Common myeloid progenitor, CD34-positive (primary cell): ENCODE measurements at regions not wholly inside any gene's neighbourhood (a gene's known extent, or its start where the extent isn't known, plus 50 kb on each side); places are given as distances from the start of the nearest gene placed in this dataset.
A peak's percentile ranks its signal among the peaks of the same experiment; 100 is the strongest.

Source experiments
- CTCF ChIA-PET: fragments of 350-600 bp; sonication (Branson Sonifier 250); formaldehyde crosslinking; loops from one replicate; lab custom pipeline; 2021; ENCODE audit warnings: antibody characterized with exemption; lab: Charles Lee
- POLR2A ChIA-PET: fragments of 350-600 bp; sonication (Branson Sonifier 250); formaldehyde crosslinking; loops from one replicate; lab custom pipeline; 2021; ENCODE audit warnings: antibody characterized with exemption; lab: Charles Lee
- DNase-seq, 3 donors: peaks; one replicate each; pipeline versions ENCODE4 v3.0.0 to v3.0.0-alpha.2; 2013
- H3K27ac ChIP-seq, 2 experiments: 1 replicate in 1 of 2; 2 replicates in 1 of 2; pipeline ENCODE4 v1.7.0; 2013; ENCODE audit warnings: inconsistent platforms in 2 of 2, low read length in 2 of 2, mild to moderate bottlenecking in 2 of 2, low read depth in 1 of 2, moderate library complexity in 1 of 2; ENCODE audit not compliant: severe bottlenecking in 2 of 2, insufficient read depth in 1 of 2, poor library complexity in 1 of 2
- H3K27me3 ChIP-seq, 5 experiments: replicated peaks in 2 of 5; 1 replicate in 3 of 5; 2 replicates in 2 of 5; pipeline versions ENCODE4 v1.6.1 to v1.7.0; 2013; ENCODE audit warnings: low read length in 4 of 5, mild to moderate bottlenecking in 2 of 5, moderate library complexity in 2 of 5, inconsistent platforms in 1 of 5; ENCODE audit not compliant: insufficient read depth in 5 of 5, control insufficient read depth in 4 of 5
- H3K36me3 ChIP-seq, 4 experiments: 1 replicate in 2 of 4; 2 replicates in 2 of 4; pipeline versions ENCODE4 v1.6.1 to v1.7.0; 2013; ENCODE audit warnings: low read length in 3 of 4, control low read depth in 1 of 4, mild to moderate bottlenecking in 1 of 4; ENCODE audit not compliant: control insufficient read depth in 4 of 4, insufficient read depth in 4 of 4
- H3K4me1 ChIP-seq, 4 experiments: 1 replicate in 3 of 4; 2 replicates in 1 of 4; pipeline versions ENCODE4 v1.6.1 to v1.7.1; 2013; ENCODE audit warnings: low read length in 3 of 4, mild to moderate bottlenecking in 3 of 4, control low read depth in 1 of 4, inconsistent platforms in 1 of 4, moderate library complexity in 1 of 4; ENCODE audit not compliant: control insufficient read depth in 4 of 4, insufficient read depth in 4 of 4; ENCODE audit errors: control extremely low read depth in 1 of 4
- H3K4me3 ChIP-seq, 7 experiments: 1 replicate in 4 of 7; 2 replicates in 3 of 7; pipeline versions ENCODE4 v1.5.1 to v1.7.0; 2013; ENCODE audit warnings: mild to moderate bottlenecking in 7 of 7, low read length in 6 of 7, moderate library complexity in 6 of 7, inconsistent platforms in 2 of 7, low read depth in 2 of 7, control low read depth in 1 of 7; ENCODE audit not compliant: insufficient read depth in 4 of 7, control insufficient read depth in 1 of 7; ENCODE audit errors: extremely low read depth in 1 of 7
- H3K9me3 ChIP-seq, 5 experiments: 1 replicate in 4 of 5; 2 replicates in 1 of 5; pipeline versions ENCODE4 v1.6.1 to v1.7.1; 2013; ENCODE audit warnings: low read length in 4 of 5, mild to moderate bottlenecking in 2 of 5, inconsistent platforms in 1 of 5, low read depth in 1 of 5, moderate library complexity in 1 of 5; ENCODE audit not compliant: control insufficient read depth in 4 of 5, insufficient read depth in 2 of 5; ENCODE audit errors: control extremely low read depth in 1 of 5
- WGBS: methylation state at CpG from one replicate; pipeline ENCODE4 v1.1.5; 2013; ENCODE audit not compliant: insufficient coverage; 5-methylcytosine and 5-hydroxymethylcytosine counted together

GRCh38 chr2:88296247-88296646, 126.1 kb downstream of the THNSL2 start:
- DNase-seq = no peak
- H3K9me3 ChIP-seq = peaks cover 0 to 3% (median 0%) of the 10 kb centered on the region in 5 experiments
- H3K27me3 ChIP-seq = no peaks in the 10 kb centered on the region
- ChIA-PET POLR2A (no interaction called here), CTCF (no interaction called here)
- WGBS = 90% methylated on average over 2 of the region's 2 CpGs
- no peaks in the 10 kb centered on the region for H3K36me3 ChIP-seq
- no peak overlapping the region for H3K27ac ChIP-seq
- no peaks in the 10 kb centered on the region for H3K4me1 ChIP-seq
- H3K4me3 ChIP-seq = no peak overlapping the region

- 60% methylated on average over 36 of the region's 43 CpGs for WGBS
Measured at GRCh38 chr2:88283886-88284592, 113.9 kb downstream of the THNSL2 start.

GRCh38 chr2:88281302-88282217, 111.4 kb downstream of the THNSL2 start:
- DNase-seq = peak; percentile 23 to 81 (median 75)
- POLR2A ChIA-PET = interaction anchor here (0.8 kb wide), 1 partner anchor 306 kb away, joined by 3 read pairs; no protein-coding TSS in a partner anchor

More at GRCh38 chr2:88283886-88284592, 113.9 kb downstream of the THNSL2 start:
- no peak for DNase-seq
- Histone ChIP-seq H3K27ac (no peak overlapping the region), H3K4me1 (peaks cover 0 to 6% (median 3%) of the 10 kb centered on the region in 4 experiments), H3K9me3 (no peaks in the 10 kb centered on the region), H3K4me3 (no peak overlapping the region), H3K27me3 (peaks cover 0 to 16% (median 0%) of the 10 kb centered on the region in 5 experiments), H3K36me3 (no peaks in the 10 kb centered on the region)
- ChIA-PET CTCF (no interaction called here), POLR2A (no interaction called here)

GRCh38 chr2:88269836-88270235, 99.7 kb downstream of the THNSL2 start:
- Histone ChIP-seq H3K4me3 (no peak overlapping the region), H3K4me1 (no peaks in the 10 kb centered on the region), H3K27ac (no peak overlapping the region), H3K9me3 (peaks cover 0 to 11% (median 6%) of the 10 kb centered on the region in 5 experiments), H3K27me3 (no peaks in the 10 kb centered on the region), H3K36me3 (no peaks in the 10 kb centered on the region)
- WGBS = 100% methylated on average over 2 of the region's 5 CpGs
- DNase-seq = no peak
- ChIA-PET POLR2A (no interaction called here), CTCF (no interaction called here)

More at GRCh38 chr2:88281302-88282217, 111.4 kb downstream of the THNSL2 start:
- WGBS = 97% methylated on average over 5 of the region's 6 CpGs
- Histone ChIP-seq H3K4me3 (no peak overlapping the region), H3K36me3 (no peaks in the 10 kb centered on the region), H3K9me3 (peaks cover 0 to 8% (median 0%) of the 10 kb centered on the region in 5 experiments), H3K4me1 (peaks cover 0 to 6% (median 3%) of the 10 kb centered on the region in 4 experiments), H3K27me3 (peaks cover 0 to 16% (median 0%) of the 10 kb centered on the region in 5 experiments), H3K27ac (no peak overlapping the region)
- CTCF ChIA-PET = no interaction called here

- Histone ChIP-seq H3K36me3 (no peaks in the 10 kb centered on the region), H3K9me3 (peaks cover 0 to 11% (median 6%) of the 10 kb centered on the region in 5 experiments), H3K27ac (no peak overlapping the region), H3K4me3 (no peak overlapping the region), H3K27me3 (peaks cover 0 to 4% (median 0%) of the 10 kb centered on the region in 5 experiments), H3K4me1 (no peaks in the 10 kb centered on the region)
- 55% methylated on average over 4 of the region's 8 CpGs for WGBS
- ChIA-PET CTCF (interaction anchor here (1.1 kb wide), 1 partner anchor 17 kb away, joined by 3 read pairs; no protein-coding TSS in a partner anchor), POLR2A (no interaction called here)
- peak; percentile 22 to 66 (median 41) for DNase-seq
Measured at GRCh38 chr2:88265352-88266303, 95.5 kb downstream of the THNSL2 start.

GRCh38 chr2:88263861-88264260, 93.7 kb downstream of the THNSL2 start:
- no peak for DNase-seq
- Histone ChIP-seq H3K4me1 (no peaks in the 10 kb centered on the region), H3K36me3 (no peaks in the 10 kb centered on the region), H3K27ac (no peak overlapping the region), H3K27me3 (peaks cover 0 to 5% (median 0%) of the 10 kb centered on the region in 5 experiments), H3K4me3 (no peak overlapping the region), H3K9me3 (peaks cover 0 to 2% (median under 1%) of the 10 kb centered on the region in 5 experiments)
- ChIA-PET CTCF (no interaction called here), POLR2A (no interaction called here)
- WGBS = 91% methylated on average over 4 of the region's 5 CpGs
